Aorta (tissue), 5 donors: ENCODE measurements at regions not wholly inside any gene's neighbourhood (a gene's known extent, or its start where the extent isn't known, plus 50 kb on each side); places are given as distances from the start of the nearest gene placed in this dataset.

Experiments used
- ATAC-seq: fragments of 200-7000 bp; cut with Tn5 transposase; one replicate; pipeline ENCODE4 v1.9.1; 2022; ENCODE audit warnings: moderate library complexity; ENCODE audit not compliant: low FRiP score
- DNase-seq, 2 donors: peaks; one replicate each; pipeline ENCODE4 v3.0.0-alpha.2; 2020
- H3K27ac ChIP-seq, 2 donors: one replicate each; pipeline ENCODE4 v1.5.1; 2013; ENCODE audit warnings: low read length in 2 of 2, mild to moderate bottlenecking in 2 of 2, moderate library complexity in 2 of 2, control low read depth in 1 of 2, inconsistent platforms in 1 of 2, low read depth in 1 of 2
- H3K27me3 ChIP-seq, 2 donors: one replicate each; pipeline ENCODE4 v1.6.1; 2013; ENCODE audit warnings: control low read depth in 1 of 2, low read length in 1 of 2, mild to moderate bottlenecking in 1 of 2, moderate library complexity in 1 of 2; ENCODE audit not compliant: insufficient read depth in 2 of 2, control insufficient read depth in 1 of 2
- H3K36me3 ChIP-seq, 2 donors: one replicate each; pipeline ENCODE4 v1.6.1; 2013; ENCODE audit warnings: control low read depth in 1 of 2, low read length in 1 of 2, mild to moderate bottlenecking in 1 of 2; ENCODE audit not compliant: insufficient read depth in 2 of 2, control insufficient read depth in 1 of 2
- H3K4me1 ChIP-seq, 2 donors: one replicate each; pipeline ENCODE4 v1.6.1; 2013; ENCODE audit warnings: low read length in 2 of 2, control low read depth in 1 of 2, mild to moderate bottlenecking in 1 of 2, moderate library complexity in 1 of 2; ENCODE audit not compliant: insufficient read depth in 2 of 2, control insufficient read depth in 1 of 2
- H3K4me3 ChIP-seq, 2 donors: one replicate each; pipeline ENCODE4 v1.5.1; 2013; ENCODE audit warnings: low read length in 2 of 2, control low read depth in 1 of 2, mild to moderate bottlenecking in 1 of 2
- H3K9me3 ChIP-seq: one replicate; pipeline ENCODE4 v1.6.1; 2013; ENCODE audit warnings: mild to moderate bottlenecking, low read length; ENCODE audit not compliant: control insufficient read depth
- WGBS, 2 donors: extraction: QIAGEN DNeasy Blood & Tissue Kit; methylation state at CpG; one replicate each; pipeline ENCODE4 v1.1.7; 2013; 5-methylcytosine and 5-hydroxymethylcytosine counted together
- intact Hi-C, 2 donors: fragments of 100-400 bp; cut with DNase I; formaldehyde crosslinking; loops; one replicate each; pipeline versions ENCODE4 v1.14.2 to v1.15.0; 2022
- donor health status: healthy with polysubstance abuse.
- donor health status: Bipolar disorder and iron deficiency.
- donor health status: DM: no; HTN: no; CAD: no.
- donor health status: DM: no; HTN: no; CAD: no.
- donor health status: DM: yes; HTN: yes; CAD: no.

DNA sequence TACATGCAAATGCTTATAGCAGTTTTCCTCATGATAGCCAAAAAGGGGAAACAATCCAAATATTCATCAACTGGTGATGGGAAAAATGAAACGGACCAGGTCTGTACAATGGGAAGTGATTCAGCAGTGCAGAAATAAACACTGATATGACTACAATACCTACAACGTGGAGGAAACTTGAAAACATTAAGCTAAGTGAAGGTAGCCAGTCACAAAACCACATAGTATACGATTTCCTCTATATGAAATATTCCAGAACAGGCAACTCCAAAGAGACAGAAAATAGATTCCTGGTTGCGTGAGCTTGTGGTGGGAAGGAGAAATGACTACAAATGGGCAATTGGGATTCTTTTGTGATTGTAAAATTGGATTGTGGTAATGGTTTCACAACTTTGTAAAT lies 263.1 kb upstream of the PITRM1 start:
- H3K27ac ChIP-seq = no peak overlapping the region
- H3K36me3 ChIP-seq = no peaks in the 10 kb centered on the region
- H3K4me1 ChIP-seq = peaks cover 1 to 2% of the 10 kb centered on the region in 2 donors
- DNase-seq (no peak), ATAC-seq (no peak)
- intact Hi-C loops = no loop called here
- H3K4me3 ChIP-seq = no peak overlapping the region
- 73 to 77% methylated on average over 4 of the region's 4 CpGs for WGBS, 2 donors
- H3K27me3 ChIP-seq = no peaks in the 10 kb centered on the region
- no peaks in the 10 kb centered on the region for H3K9me3 ChIP-seq

- 94% methylated on average over 6 of the region's 6 CpGs for WGBS, 2 donors
- ATAC-seq = no peak
- no peaks in the 10 kb centered on the region for H3K9me3 ChIP-seq
- intact Hi-C loops = no loop called here
- no peak for DNase-seq
- H3K27ac ChIP-seq = no peak overlapping the region
- H3K36me3 ChIP-seq = no peaks in the 10 kb centered on the region
- H3K27me3 ChIP-seq = no peaks in the 10 kb centered on the region
- no peak overlapping the region for H3K4me3 ChIP-seq
- peaks cover 1 to 2% of the 10 kb centered on the region in 2 donors for H3K4me1 ChIP-seq
Measured at GRCh38 chr10:3433988-3434387, 261.4 kb upstream of the PITRM1 start.

DNA sequence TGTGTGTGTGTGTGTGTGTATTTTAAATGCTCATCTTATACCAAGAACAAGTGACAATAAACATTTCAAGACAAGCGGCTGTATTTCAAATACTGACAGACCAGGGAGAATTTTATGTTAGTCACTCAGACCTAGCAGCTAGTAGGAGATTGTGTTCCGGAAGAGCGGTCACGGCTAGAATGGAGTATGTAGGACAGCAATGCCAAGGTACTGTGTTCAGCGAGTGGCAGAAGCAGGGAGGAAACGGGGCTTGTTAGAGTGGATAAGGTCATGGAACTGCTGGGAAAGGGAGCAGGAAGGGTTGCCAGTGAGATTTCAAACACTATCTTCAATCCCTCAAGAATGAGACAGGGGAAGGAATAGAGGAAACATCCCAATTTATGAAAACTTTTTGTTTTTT lies 260.5 kb upstream of the PITRM1 start:
- Histone ChIP-seq H3K27me3 (no peaks in the 10 kb centered on the region), H3K4me1 (peaks cover 0 to 2% of the 10 kb centered on the region in 2 donors), H3K27ac (no peak overlapping the region), H3K9me3 (no peaks in the 10 kb centered on the region), H3K36me3 (no peaks in the 10 kb centered on the region), H3K4me3 (no peak overlapping the region)
- ATAC-seq (no peak), DNase-seq (no peak)
- intact Hi-C loops = no loop called here
- 95 to 96% methylated on average over 6 of the region's 6 CpGs for WGBS, 2 donors

GRCh38 chr10:3432081-3432825 lies 259.7 kb upstream of the PITRM1 start:
- ATAC-seq (no peak), DNase-seq (no peak)
- intact Hi-C loops = no loop called here
- H3K27ac ChIP-seq = no peak overlapping the region
- no peaks in the 10 kb centered on the region for H3K27me3 ChIP-seq
- H3K36me3 ChIP-seq = no peaks in the 10 kb centered on the region
- 42 to 44% methylated on average over 4 of the region's 4 CpGs for WGBS, 2 donors
- H3K4me3 ChIP-seq = no peak overlapping the region
- no peaks in the 10 kb centered on the region for H3K9me3 ChIP-seq
- peaks cover 0 to under 1% of the 10 kb centered on the region in 2 donors for H3K4me1 ChIP-seq

DNA sequence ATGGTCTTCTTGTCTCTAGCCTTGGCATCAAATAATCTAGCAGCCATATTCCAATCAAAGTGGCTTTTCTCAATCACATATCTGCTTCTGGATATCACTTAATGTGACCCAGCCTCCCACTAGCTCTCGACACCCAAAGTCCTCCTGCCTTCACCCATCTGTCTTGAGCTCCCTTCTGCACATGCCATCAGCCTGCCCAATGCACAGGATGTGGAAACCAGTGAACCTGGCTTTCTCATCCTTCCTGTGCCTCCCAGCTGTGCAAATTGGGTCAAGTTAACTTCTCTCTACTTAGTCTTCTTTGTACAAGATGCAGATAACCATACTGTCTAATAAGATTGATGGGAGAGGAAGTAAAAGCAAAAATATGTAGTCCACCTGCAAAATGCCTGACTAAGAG lies 257.9 kb upstream of the PITRM1 start:
- Histone ChIP-seq H3K36me3 (no peaks in the 10 kb centered on the region), H3K4me1 (peaks cover 0 to 1% of the 10 kb centered on the region in 2 donors), H3K9me3 (no peaks in the 10 kb centered on the region), H3K27me3 (no peaks in the 10 kb centered on the region), H3K4me3 (no peak overlapping the region), H3K27ac (no peak overlapping the region)
- intact Hi-C loops = no loop called here
- ATAC-seq (no peak), DNase-seq (no peak)
- 99 to 100% methylated on average over 1 of the region's 1 CpG for WGBS, 2 donors

DNA sequence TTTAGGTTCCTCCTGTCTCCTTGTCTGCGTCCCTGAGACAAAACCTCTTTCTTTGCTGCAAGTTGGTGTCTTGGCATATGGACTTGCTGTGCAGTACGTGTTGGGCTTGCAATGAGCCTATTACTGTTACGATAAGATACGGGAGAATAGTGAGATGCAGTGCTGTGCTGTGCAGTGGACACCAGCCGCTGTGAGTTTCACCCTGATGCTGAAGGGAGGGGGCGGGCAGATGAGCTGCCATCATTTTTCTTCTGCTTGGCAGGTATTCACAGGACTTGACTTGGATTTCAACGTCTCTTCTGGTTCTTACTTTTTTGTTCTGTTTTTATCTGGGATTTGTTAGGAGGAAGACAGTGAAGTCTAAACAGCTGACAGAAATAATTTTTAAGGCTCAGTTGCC lies 257.1 kb upstream of the PITRM1 start:
- DNase-seq (no peak), ATAC-seq (no peak)
- H3K9me3 ChIP-seq = no peaks in the 10 kb centered on the region
- no peaks in the 10 kb centered on the region for H3K36me3 ChIP-seq
- H3K27me3 ChIP-seq = no peaks in the 10 kb centered on the region
- H3K4me1 ChIP-seq = peaks cover 0 to 1% of the 10 kb centered on the region in 2 donors
- no peak overlapping the region for H3K27ac ChIP-seq
- no peak overlapping the region for H3K4me3 ChIP-seq
- WGBS, 2 donors = 77 to 79% methylated on average over 7 of the region's 7 CpGs
- intact Hi-C loops = no loop called here

DNA sequence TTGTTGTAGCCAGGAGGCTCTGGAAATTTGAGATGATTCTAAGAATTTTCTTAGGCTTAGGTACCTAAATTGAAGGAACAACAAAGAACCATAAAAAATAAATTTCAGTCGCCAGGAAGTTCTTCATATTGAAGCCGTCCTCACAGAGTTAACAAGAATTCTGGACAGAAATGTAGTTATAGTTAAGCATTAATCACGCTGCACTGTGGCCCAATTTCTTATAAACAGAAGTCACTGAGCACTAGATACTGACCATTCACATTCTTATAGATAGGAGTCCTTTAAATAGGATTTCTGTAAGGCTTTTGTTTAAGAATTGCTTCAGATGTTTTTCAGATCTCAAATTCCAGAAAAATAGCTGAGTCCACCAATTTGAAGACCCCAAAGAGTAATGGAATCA lies 256.2 kb upstream of the PITRM1 start:
- intact Hi-C loops = no loop called here
- H3K4me1 ChIP-seq = peaks cover 0 to 1% of the 10 kb centered on the region in 2 donors
- no peak overlapping the region for H3K27ac ChIP-seq

GRCh38 chr10:3427950-3428354 lies 255.4 kb upstream of the PITRM1 start:
- intact Hi-C loops = no loop called here

More for the DNA sequence above, 256.2 kb upstream of the PITRM1 start:
- H3K27me3 ChIP-seq = no peaks in the 10 kb centered on the region
- no peak for DNase-seq
- no peaks in the 10 kb centered on the region for H3K9me3 ChIP-seq
- 97 to 99% methylated on average over 3 of the region's 3 CpGs for WGBS, 2 donors
- no peaks in the 10 kb centered on the region for H3K36me3 ChIP-seq
- no peak overlapping the region for H3K4me3 ChIP-seq
- ATAC-seq = no peak

GRCh38 chr10:3427347-3427746 lies 254.8 kb upstream of the PITRM1 start:
- H3K4me1 ChIP-seq = peaks cover 0 to 1% of the 10 kb centered on the region in 2 donors
- H3K4me3 ChIP-seq = no peak overlapping the region
- no peaks in the 10 kb centered on the region for H3K36me3 ChIP-seq
- no peaks in the 10 kb centered on the region for H3K9me3 ChIP-seq
- DNase-seq (no peak), ATAC-seq (no peak)
- no peak overlapping the region for H3K27ac ChIP-seq
- 91 to 97% methylated on average over 2 of the region's 2 CpGs for WGBS, 2 donors
- H3K27me3 ChIP-seq = no peaks in the 10 kb centered on the region
- intact Hi-C loops = no loop called here

More at GRCh38 chr10:3427950-3428354, 255.4 kb upstream of the PITRM1 start:
- H3K27me3 ChIP-seq = no peaks in the 10 kb centered on the region
- 55 to 71% methylated on average over 7 of the region's 7 CpGs for WGBS, 2 donors
- DNase-seq (no peak), ATAC-seq (no peak)
- no peaks in the 10 kb centered on the region for H3K36me3 ChIP-seq
- H3K9me3 ChIP-seq = no peaks in the 10 kb centered on the region
- H3K4me1 ChIP-seq = peaks cover 0 to 1% of the 10 kb centered on the region in 2 donors
- H3K27ac ChIP-seq = no peak overlapping the region
- H3K4me3 ChIP-seq = no peak overlapping the region
